NCI-H1417 treated with DMSO at 0.1 percent for 48 hours (cell line): ENCODE measurements at regions not wholly inside any gene's neighbourhood (a gene's known extent, or its start where the extent isn't known, plus 50 kb on each side); places are given as distances from the start of the nearest gene placed in this dataset.
A peak's percentile ranks its signal among the peaks of the same experiment; 100 is the strongest.
"Not testable (repeated sequence)": the region's sequence is repeated elsewhere in the genome, so short reads cannot be mapped to it uniquely, and the experiment has no call there.

ENCODE experiments used
- DNase-seq: peaks from one replicate; lab custom pipeline; 2025; lab: John Stamatoyannopoulos, UW

DNA sequence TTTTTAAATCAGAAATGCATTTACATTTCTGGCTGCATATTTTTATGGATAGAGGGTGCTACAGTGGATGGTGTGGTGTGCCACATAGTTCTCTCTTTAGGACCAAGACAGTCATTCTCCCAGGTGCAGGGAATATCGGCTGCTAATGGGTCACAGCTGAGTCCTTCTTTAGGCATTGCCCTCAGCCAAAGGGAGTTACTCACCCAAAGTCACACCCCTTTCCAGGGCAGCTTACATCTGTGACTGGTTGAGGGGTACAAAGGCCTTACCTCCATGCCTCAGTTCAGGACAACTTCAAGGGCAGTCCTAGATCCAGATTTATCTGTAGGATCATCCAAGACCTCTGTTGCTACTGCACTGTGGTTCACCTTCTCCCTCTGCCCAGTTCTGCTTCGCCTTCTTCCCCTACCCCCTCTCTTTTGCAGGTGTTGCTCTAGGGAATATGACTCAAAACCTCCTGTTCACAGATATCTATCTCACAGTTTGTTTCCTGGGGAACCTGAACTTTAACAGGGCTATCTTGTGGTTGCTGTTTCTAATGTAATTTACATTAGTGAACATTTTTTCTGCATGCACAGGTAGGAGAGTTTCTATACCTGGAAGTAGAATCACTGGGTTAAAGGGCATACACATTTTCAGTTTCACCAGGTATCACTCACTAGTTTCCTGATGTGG lies 413.9 kb downstream of the RPS6KC1 start:
- no peak for DNase-seq

DNA sequence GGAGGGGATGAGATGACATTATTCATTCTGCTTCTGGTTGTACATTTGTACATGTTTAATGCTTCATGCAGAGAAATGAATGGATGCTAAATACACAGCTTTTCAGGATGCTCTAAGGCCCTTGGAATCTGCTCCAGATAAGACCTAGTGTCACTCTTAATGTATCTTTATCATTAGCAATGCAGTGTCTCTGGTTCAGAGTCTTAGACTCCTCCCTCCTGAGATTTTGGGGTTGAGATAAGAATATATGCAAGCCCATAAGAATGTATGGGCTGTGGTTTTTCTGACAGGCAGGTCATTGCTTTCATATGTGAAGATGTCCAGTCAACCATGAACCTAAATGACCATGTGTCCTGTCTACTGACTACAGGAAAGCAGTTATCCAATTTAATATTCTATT lies 415.5 kb downstream of the RPS6KC1 start:
- no peak for DNase-seq

- DNase-seq = no peak
These were observed 423.0 kb downstream of the RPS6KC1 start for GRCh38 chr1:213474054-213474453.

DNA sequence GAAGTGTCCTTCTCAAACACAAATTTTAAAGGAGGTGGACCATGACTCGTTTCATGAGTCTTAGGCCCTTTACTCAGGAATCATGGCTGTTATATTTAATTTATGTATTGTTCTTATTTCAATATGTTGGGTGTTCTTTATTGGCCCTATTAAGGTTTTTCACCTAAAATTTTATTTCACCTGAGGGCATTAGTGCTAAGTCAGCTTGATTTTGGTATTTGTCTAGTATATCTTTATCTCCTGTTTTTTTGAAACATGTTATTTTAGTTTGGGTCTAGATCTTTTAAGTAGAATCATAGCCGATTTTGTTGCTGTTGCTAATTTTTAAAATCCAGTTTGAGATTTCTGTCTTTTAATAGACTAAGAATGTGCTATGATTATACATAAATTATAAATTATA lies 430.4 kb downstream of the RPS6KC1 start:
- no peak for DNase-seq

- DNase-seq = no peak
These were observed 433.3 kb downstream of the RPS6KC1 start for GRCh38 chr1:213484333-213484732.

GRCh38 chr1:213484758-213485157 lies 433.7 kb downstream of the RPS6KC1 start:
- no peak for DNase-seq

DNA sequence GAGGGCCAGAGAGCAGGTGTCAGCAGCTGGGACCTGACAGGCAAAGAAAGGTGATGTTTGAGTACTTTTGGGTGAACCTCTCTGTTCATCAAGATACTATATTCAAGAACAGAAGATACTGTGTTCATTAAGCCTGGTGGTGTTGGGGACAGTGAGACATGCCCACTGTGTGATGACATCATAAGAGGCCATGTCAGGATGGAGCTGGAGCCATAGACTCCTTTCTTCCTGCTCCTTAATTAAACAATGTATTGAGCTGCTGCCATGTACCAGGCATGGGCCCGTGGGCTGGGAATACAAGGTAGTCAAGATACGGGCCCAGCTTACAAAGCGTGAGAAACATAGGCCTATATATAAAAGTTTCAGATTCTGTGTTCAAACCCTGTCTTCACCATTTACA lies 435.4 kb downstream of the RPS6KC1 start:
- no peak for DNase-seq

DNA sequence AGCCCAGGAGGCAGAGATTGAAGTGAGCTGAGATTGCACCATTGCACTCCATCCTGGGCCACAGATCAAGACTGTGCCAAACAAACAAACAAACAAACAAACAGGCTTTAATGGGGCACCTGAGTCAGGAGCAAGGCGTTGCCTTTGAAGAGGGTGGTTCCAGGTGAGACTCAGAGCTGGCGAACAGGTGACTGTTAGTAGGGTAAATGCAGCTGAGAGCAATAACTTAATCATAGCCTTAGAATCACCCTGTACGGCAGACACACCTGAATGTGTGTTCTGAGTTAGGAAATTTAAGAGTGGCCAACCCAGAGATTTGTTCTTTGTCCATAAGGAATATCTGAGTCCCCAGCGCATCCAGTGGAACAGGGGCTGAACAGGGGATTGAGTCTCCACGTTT lies 440.4 kb downstream of the RPS6KC1 start:
- DNase-seq = no peak

GRCh38 chr1:213492161-213493041 lies 441.4 kb downstream of the RPS6KC1 start:
- no peak for DNase-seq

- no peak for DNase-seq
These were observed 448.4 kb downstream of the RPS6KC1 start for GRCh38 chr1:213499444-213499843.

GRCh38 chr1:213507472-213508223 lies 456.6 kb downstream of the RPS6KC1 start:
- DNase-seq = no peak

DNA sequence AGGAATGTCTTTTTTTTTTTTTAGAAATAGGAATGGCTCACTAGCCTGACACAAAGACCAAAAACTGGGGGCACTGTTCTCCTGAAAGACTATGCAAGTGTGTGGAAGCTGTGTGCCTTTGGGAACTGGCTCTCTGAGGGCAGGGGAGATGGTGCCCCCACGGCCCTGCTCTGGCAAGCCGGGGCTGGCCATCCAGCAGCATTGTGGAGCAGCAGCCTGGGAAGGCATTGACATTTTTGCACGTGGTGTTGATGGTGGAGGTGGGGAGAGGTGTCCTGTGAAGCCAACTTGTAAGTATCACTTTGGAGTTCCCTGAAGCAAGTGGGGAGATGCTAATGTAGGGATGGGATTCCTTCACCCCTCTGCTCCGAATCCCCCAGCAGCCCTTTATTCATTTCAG lies 460.1 kb downstream of the RPS6KC1 start:
- no peak for DNase-seq

DNA sequence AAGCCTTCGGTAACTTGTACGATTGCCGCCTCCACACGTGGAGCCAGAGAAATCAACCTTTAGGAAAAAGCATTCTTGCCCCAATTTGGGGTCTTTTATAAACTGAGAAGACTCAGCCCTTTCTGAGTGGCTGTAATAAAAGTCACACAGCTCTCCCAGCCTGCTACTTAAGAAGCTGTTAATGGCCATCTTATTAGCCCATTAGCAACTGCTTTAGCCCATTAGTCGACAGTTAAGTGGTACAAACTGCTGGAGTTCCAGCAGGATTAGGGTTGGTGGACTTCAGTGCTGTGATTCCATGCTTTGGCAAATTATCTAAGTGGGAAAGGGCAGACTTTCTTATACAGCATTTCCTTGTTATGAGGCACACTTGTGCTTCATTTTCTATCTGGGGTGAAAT lies 461.3 kb downstream of the RPS6KC1 start:
- no peak for DNase-seq

DNA sequence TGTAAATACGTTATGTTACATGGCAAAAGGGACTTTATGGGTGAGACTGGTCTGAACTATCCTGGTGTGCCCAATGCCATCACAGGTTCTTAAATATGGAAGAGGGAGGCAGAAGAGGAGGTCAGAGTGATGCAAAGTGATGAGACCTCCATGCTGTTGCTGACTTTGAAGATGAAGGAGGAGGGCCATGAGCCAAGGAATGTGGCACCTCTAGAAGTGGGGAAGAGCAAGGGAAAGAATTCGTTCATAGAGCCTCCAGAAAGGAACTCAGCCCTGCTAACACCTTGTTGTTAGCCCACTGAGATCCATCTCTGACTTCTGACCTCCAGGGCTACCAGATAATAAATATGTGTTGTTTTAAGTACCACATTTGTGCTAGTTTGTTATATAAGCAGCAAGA lies 462.0 kb downstream of the RPS6KC1 start:
- no peak for DNase-seq

- DNase-seq = not testable (repeated sequence)
These were observed 463.6 kb downstream of the RPS6KC1 start for GRCh38 chr1:213514408-213515179.

DNA sequence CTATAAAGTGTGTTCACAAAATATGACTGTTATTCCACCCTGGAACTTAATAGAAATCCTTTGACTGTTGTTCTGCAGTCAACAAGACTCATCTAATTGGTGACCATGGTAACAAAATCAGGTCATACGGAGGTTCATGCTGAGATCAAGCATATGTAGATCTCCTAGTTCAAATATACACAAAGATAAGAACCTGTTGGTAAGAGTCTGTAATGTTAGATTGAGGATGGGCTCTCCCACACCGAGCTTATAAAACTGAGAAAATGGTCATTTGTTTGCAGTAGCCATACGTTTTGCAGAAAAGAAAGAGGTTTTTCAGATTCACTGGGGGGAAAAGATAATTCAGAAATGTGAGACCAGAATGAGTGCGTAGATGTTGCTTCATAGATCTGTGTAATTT lies 468.1 kb downstream of the RPS6KC1 start:
- peak; percentile 92 for DNase-seq

DNA sequence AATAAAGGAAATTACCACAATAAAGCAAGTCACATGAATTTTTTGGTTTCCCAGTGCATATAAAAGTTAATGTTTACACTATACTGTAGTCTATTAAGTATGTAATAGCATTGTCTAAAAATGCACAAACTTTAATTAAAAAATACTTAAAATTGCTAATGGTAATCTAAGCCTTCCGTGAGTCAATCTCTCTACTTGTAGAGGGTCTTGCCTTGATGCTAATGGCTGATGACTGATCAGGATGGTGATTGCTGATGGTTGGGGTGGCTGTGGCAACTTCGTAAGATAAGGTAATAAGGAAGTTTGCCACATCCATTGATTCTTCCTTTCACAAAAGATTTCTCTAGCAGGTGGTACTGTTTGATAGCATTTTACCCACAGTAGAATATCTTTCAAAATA lies 466.6 kb upstream of the PROX1 start:
- no peak for DNase-seq

GRCh38 chr1:213523781-213524398 lies 463.9 kb upstream of the PROX1 start:
- no peak for DNase-seq

DNA sequence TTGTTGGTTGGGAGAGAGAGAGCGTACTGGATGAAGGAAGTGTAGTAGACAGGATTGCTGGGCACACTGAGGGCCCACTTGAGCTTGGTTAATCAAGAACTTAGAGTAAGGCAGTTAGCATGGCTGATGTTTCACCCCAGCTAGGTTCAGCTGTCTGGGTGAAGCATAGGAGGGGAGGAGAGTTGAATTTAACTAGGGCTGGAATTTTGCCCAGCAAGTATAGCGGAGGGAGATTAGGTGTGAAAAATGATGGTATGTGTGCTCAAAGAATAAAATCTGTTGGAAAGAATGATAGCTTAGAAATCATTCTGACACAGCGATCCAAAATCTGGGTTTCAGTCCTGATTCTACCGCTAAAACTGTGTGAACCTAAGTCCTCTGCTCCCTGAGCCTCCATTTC lies 461.5 kb upstream of the PROX1 start:
- no peak for DNase-seq

DNA sequence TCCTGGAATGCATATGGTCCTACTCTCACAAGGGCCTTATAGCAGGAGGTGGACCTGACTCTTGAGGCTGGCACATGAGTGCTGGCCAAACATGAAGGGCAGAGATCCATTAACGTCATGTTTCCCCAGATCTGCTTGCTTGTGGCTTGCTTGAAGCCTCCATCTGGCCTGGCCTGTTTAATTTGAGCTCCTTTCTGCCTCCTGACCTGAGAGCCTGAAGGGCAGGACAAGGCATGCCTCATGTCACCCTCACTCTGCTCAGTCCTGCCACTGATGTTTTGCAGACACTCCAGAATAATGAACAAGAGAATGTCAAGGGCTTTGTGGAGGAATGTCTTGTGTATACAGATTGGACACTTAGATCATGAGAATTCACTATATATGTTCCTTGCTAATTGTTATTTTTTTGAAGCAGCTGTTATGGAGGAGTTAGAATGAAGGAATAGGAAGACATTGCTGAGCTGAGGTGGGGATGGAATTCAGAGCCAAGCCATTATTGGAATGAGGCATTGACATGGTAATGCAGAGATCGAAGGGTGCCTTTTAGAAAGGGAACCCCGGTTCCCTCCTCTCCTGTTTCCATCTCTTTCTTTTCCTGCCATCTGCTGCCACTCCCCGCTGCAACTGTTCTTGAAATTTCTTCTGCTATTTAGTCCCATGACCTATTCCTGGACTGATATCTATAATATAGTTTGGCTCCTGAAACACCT lies 457.0 kb upstream of the PROX1 start:
- DNase-seq = no peak
